Kidney capillary endothelial cell (primary cell): ENCODE measurements at regions not wholly inside any gene's neighbourhood (a gene's known extent, or its start where the extent isn't known, plus 50 kb on each side); places are given as distances from the start of the nearest gene placed in this dataset.
A peak's percentile ranks its signal among the peaks of the same experiment; 100 is the strongest.
"Not testable (repeated sequence)": the region's sequence is repeated elsewhere in the genome, so short reads cannot be mapped to it uniquely, and the experiment has no call there.

Source experiments
- DNase-seq: peaks from one replicate; pipeline ENCODE4 v3.0.0-alpha.2; 2018; ENCODE audit warnings: low spot score

DNA sequence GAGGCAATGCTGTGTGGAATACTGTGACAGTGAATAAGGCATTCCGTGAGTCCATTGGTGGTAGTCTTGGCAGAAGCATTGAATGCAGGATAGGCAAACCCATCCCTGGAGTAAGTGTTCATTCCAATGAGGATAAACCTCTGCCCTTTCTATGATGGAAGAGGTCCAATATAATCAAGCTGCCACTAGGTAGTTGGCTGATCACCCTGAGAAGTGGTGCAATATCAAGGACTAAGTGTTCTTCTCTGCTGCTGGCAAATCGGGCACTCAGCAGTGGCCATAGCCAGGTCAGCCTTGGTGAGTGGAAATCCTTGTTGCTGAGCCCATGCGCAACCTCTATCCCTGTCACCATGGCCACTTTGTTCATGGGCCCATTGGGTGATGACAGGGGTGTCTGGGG is 70.1 kb downstream of the FBXO4 start:
- DNase-seq: no peak

DNA sequence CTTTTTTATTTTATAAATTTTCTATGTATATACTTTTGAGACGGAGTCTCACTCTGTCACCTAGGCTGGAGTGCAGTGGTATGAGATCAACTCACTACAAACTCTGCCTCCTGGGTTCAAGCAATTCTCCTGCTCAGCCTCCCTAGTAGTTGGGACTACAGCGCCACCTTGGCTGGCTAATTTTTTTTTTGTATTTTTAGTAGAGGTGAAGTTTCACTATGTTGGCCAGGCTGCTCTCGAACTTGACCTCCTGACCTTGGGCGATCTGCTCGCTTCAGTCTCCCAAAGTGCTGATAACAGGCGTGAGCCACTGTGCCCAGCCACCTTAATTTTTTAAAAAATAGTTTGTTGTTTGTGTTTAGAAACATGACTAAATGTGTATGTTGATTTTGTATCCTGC is 76.6 kb downstream of the FBXO4 start:
- no peak for DNase-seq

DNA sequence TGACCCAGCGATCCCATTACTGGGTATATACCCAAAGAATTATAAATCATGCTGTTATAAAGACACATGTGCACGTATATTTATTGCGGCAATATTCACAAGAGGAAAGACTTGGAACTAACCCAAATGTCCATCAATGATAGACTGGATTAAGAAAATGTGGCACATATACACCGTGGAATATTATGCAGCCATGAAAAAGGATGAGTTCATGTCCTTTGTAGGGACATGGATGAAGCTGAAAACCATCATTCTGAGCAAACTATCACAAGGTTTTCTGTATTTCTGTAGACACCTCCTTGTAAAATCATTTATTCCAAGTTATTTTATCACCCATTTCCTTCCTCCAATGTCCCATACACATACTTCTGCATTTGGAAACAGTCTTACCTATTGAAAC is 78.8 kb downstream of the FBXO4 start:
- not testable (repeated sequence) for DNase-seq

DNA sequence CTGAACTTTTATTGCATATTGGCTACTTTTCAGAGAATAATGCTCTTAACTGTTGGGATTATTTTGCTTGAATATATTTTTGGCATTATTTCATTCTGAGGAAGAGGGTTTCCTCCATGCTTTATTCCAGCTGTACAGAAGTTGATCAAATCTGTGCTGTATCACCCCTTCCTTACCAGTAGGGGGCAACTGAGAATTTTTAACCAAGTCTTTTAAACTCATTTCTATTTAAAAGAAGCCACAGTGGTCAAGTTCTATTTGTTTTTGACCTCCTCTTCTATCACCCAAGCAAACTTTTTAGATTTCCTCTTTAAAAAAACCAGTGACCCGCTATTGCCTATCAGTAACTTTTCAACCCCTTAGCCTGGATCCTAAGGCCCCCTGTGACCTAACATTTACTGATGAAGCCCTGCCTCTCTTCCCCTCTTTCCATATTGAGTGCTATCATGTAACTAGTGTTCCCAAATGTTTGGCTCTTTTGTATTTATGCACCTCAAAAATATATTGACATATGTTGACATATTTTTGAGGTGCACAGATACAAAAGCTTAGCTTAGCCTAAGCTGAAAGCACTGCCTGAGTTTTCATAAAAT is 80.6 kb downstream of the FBXO4 start:
- peak; percentile 29 for DNase-seq

DNA sequence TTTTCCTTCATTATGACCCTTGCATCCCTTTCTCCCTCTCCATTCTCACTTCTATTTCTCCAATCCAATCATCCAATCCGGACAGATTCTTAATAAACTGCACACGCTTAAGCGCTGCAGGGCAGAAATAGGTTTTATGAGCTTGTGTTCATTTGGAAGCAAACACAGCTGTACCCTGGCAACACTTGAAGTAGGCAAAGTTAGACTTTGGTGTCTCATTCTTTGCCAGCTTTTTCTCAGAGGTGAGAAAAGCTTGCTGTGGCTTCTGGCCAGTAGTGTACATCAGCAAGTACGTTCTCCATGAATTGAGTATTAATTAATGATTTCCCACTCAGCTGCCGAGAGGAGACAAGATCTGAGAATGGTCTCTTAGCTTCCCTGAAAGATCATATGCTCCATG is 88.5 kb downstream of the FBXO4 start:
- no peak for DNase-seq

DNA sequence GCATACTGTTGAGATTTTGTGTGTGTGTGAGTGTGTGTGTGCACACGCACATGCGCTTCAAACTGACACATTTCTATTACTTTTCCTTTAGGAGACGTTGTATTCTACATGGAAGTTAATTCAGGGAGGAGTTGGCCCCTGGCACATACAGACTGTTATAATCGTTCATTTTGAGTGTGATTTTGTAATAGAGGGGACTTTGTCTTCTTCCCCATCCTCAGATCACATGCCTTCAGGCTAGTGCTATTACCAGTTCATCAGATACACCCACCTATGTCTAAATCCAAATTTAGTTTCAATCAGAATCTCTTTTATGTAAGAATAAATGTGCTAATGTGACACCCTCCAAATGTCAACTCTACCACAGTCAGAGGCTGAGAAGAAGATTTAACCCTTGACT is 90.2 kb downstream of the FBXO4 start:
- DNase-seq: no peak

DNA sequence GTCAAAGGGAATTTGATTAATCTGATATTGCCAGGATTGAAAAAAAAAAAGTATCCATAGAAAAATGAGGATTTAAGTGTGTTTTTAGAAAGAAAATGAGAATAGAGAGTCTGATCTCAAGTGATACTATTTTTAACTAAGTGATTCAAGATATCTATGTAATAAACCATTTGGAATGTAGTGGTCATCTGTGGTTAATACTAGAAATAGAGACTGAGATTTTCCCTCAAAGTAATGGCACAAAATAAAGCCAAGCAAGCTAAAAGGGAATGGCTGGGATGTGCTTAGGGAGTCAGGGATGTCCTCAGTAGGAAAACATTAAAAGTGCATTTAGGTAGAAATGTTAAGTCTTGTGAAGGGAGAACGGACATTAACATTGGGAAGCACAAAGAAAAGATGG is 90.6 kb downstream of the FBXO4 start:
- DNase-seq: no peak

DNA sequence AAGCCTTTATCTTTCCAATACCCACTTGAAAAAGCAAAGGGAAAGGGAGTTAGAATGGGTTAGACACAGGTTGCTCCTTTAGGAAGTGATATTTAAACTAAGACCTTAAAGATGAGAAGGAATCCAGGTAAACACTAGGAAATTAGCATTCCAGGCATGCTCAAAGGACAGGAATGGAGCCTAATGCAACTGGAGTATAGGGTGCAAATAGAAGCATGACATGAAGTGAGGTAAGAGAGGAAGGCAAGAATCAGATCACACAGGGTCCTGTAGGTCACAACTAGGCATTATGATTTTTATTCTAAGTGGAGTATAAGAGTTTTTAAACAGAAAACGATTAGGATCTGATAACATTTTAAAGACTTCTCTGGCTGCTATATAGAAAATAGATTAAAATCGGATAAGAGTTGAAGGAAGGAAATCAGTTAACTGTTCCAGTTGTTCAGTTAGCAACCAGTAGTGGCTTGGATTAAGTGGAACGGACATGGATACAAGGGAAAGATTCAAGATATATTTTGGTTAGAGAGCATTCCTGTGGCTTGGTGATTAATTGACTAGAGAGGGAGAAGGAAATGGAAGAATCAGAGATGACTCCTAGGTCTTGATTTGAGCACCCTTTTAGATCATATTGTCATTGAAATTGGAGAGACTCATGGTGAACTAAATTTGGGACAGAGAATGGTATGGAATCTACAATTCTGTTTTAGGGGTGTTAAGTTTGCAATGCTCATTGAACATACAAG is 95.9 kb downstream of the FBXO4 start:
- no peak for DNase-seq

DNA sequence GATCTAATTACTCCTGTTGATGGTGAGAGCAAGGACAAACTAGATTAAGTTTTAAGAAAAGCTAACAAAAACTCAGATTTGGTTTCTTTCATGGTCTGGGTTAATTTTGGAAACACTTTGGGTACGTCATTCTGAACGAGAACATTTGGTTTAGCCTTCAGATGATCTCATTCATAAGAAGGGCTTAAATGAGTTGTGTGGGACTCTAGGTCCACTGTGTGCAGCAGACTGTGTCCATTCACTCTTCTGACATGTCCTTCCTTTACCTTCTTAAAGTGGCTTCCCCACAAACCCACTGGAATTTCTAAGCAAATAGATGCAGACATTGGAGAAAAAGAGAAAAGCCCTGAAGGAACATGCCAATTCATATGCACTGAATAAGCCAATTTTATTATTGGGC is 96.8 kb downstream of the FBXO4 start:
- DNase-seq: no peak

DNA sequence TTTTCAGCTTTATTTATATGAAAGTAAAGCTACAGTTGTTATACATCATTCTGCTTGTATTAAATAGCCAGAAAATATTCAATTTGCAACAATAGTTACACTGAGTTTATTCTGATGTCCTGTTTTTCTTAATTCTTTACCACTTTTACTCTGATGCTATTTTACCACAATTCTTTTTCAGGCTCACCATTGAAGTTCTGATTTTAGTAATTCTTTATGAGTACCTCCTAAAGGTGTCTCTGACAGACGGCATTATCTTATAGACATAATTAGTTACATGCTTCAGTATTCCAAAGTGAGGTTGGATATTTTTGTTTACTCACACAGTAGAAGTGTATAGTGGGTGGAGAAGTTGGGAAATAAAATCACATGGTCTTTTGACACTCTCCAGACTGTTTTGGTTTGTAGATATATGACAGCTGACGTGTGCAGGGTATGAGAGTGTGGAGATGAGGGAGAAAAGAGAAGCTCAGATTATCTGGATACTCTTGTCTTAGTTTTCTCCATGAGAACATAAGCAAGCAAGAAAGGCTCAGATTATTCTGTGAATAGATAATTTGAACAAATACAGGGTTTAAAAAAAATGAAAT is 97.4 kb downstream of the FBXO4 start:
- no peak for DNase-seq

DNA sequence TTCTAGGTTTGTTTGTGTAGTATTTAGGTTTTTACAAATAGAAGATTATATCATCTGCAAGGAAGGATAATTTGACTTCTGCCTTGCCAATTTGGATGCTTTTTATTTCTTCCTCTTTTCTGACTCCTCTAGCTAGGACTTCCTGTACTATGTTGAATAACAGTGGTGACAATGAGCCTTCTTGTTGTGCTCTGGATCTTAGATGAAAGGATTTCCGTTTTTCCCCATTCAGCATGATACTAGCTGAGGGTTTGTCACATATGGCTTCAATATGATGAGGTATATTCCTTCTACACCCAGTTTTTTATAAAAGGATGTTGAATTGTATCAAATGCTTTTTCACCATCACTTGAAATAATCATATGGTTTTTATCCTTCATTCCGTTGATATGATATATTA is 101.4 kb downstream of the FBXO4 start:
- no peak for DNase-seq

DNA sequence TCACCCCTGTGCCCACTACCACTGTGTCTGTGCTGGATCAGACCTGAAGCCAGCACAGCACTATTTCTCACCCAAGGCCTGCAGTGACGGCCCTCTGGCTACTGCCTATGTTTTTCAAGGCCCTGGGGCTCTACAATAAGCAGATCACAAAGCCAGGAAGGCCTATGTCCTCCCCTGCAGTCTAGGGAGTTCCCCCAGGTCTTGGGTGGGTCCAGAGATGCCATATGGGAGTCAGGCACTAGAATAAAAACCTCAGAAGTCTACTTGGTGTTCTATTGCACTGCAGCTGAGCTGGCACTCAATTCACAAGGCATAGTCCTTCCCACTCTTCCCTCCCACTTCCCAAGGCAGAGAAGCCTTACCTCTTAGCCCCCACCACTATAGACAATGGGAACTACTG is 107.1 kb downstream of the FBXO4 start:
- DNase-seq: no peak

DNA sequence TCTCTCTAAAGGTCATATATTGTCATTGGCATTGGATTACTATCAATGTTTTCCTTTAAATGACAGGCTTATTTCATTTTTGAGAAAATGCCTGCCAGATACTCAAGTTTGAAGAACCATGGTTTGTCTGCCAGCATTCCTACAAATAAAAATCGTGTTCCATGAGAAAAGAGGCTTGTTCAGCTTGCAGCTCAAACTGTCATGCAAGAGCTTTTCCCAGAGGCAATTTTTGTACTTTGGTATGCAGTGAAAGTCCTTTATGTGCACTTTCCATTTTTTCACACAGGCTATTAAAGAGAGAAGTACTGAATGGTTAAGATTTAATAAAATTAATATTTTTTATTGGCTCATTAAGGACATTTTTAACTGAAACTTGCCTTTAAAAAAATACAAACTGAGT is 110.4 kb downstream of the FBXO4 start:
- DNase-seq: no peak

DNA sequence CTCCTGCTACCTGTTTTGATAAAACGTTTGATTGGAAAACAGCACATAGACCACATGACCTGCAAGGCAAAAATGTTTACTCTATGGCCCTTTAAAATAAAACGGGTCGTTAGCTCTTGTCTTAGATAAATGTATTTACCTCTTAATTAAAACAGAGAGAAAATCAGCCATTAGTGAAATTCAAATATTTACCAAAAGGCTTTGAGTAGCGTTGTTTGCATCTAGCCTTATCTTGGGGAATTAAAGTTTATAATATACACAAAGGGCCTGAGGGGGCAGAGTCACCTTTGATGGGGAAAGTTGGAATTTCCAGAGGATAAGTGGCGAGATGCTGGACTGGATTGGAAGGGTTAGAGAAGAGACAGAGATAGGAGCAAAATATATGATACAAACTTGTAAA is 111.3 kb downstream of the FBXO4 start:
- no peak for DNase-seq

DNA sequence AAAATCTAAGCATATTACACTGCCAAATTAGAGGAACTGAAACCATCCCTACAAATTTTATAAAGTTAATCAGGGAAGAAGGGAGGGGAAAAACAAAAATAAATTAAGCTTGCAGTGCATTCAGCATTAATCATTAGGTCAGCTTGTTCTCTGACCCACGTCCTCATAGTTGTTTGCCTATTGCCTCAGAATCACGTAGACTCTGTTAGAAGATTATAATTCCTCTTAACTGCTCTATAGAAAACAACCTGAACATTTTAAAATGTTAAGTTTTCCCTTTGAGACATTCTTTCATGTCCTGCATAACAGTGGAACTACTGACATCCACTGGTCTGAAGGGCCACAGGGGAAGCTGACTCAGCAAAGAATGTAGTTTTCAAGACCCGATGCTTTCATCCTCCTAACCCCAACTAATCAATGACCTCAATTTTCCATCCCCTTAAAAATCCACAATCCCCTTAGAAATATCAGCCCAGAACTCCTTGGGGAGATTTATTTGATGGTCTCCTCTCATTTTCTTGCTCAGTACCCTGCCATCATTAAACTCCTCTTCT is 112.4 kb downstream of the FBXO4 start:
- no peak for DNase-seq

DNA sequence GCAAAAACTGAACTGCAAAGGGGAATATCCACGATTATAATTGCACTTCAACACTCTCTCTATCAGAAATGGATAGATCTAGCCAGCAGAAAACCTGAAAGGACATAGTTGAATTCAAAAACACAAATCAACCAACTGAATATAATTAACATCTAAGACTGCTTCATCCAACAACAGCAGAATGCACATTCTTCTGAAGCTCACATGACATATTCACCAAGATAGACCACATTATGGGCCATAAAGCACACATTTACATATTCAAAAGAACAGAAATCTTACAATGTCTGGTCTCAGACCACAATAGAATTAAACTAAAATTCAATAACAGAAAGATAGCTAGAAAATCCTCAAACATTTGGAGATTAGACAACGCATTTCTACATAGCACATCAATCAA is 118.3 kb downstream of the FBXO4 start:
- DNase-seq: no peak

DNA sequence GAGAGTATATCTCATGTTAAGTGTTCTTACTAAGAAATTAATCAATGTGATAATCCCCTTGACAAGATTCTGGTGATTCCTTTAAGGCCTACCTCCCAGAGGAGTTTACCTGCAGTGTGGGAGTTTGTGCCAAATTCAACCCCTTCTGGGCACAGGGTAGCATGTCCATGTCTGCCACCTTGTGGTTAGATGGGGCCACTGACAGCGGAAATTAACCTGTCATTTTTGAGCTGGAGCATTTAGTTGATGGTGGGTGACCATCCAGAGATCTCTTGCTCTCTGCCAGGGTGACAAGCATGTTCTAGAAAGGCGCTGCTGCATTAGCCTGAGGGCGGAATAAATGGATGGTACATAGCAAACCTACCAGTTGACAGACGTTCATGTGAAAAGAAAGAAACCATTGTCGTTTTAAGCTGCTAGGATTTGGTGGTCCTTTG is 132.2 kb downstream of the FBXO4 start:
- peak; percentile 27 for DNase-seq

DNA sequence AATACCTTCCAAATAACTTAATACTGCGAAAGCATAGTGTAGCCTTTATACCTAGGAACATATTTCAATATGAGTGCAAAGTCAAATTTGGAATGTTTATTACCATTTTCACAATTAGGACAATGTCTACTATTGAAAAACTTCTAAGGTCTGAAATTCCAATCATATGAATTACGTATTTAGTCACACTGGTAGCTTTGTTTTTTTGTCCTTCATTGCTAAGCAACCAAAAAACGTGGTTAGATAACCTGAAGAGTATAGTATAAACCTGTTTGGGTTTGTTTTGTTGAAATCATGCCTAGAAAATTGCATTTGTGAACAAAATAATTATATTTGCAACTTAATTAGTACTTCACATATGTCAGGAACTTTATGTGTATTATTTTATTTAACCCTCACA is 134.2 kb downstream of the FBXO4 start:
- DNase-seq: no peak

DNA sequence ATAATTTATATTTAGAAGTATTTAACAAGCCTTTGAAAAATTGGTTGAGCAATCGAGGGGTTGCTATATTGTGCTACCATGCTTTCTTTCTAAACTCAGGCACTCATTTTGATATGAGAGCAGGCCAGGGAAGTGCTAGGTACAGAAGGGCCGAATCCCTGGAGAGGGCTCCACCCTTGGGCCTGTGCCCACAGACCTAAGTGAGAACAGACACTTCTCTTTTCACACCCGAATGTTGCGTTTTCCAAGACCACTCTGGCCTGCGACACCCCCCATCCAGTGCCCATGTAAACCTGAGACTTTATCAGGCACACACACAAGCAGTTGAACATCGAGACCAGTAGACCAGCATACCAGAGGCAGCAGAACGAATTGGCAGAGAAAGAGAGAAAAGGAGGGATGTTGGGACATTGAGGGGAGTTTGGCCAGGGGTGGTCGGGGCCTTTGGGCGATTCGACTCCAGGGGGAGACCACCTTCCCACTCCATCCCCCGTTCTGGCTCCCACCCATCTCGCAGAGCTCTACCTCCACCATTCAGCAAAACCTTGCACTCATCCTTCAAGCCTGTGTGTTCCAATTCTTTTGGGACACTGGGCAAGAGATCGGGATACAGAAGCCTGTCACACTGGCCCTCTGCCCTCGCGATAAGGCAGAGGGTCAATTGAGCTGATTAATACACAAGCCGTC is 134.8 kb downstream of the FBXO4 start:
- no peak for DNase-seq

DNA sequence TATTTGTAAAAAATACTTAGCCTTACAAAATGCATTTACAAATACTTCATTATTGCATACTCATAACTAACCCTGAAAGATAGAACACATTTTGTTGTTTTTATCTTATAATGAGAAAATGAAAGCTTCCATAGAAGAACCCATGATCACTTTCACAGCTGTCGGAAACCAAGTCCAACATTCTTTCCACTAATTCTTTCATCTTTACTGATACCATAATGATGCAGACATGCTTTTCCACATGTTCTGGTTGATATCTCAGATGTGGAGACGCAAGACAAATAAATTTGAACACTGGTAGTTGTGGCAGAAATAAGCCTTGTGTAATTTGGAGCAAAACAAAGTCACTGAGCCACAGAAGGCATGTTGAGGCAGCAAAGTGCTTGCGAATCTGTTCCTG is 136.0 kb downstream of the FBXO4 start:
- no peak for DNase-seq

DNA sequence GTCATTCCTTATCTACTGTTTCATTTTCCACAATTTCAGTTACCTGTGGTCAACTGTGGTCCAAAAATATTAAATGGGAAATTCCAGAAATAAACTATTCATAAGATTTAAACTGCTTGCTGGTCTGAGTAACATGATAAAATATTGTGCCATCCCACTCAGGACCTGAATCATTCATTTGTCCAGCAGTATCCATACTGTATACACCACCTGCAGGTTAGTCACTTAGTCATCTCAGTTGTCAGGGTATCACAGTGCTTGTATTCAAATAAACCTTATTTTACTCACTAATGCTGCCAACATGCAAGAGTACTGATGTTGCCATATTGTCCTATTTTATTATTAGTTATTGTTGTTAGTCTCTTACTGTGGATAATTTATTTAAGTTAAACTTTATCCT is 139.7 kb downstream of the FBXO4 start:
- no peak for DNase-seq

DNA sequence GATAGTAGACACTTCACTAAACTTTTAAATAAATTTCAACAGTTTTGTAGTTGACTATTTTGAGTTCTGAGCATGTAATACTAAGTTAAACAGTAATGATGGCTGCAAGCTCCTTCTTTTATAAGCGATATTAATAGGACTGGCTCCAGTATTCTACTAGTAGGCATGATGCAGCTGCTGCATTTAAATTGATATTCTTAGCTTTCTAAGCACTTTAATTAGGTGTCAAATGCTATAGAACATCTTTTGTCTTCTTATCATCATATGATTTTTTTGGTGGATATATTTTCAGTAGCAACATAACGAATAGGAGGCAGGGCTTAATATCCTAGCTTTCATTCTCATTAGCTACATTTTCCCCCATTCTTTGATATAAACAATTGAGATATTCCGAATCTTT is 141.1 kb downstream of the FBXO4 start:
- no peak for DNase-seq

DNA sequence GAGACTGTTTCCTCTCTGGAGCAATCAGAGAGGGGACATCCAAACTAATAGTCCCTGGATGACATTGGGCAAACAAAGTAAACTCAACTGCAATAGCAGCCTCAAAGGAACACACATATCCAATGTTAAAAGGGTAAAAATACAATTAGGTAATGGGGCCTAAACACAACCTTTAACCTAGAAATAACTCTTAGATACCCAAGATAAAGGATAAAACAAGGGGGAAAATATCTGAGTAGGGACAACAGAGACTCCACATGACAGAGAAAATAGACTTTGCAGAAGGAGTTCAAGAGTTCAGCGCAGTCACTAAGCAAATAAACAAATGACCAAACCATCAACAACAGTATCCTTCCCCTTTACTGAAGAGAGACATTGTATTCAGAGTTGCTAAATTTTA is 149.3 kb downstream of the FBXO4 start:
- DNase-seq: no peak
